Retinal pigment epithelial cell (primary cell): ENCODE measurements at regions not wholly inside any gene's neighbourhood (a gene's known extent, or its start where the extent isn't known, plus 50 kb on each side); places are given as distances from the start of the nearest gene placed in this dataset.

Source experiments
- DNase-seq: peaks from one replicate; pipeline ENCODE4 v3.0.0-alpha.2; 2010; ENCODE audit warnings: low read depth
- H3K4me3 ChIP-seq: 2 replicates; pipeline ENCODE4 v1.5.1; 2011; ENCODE audit warnings: mild to moderate bottlenecking, low read length, control low read depth, moderate library complexity
- TF ChIP-seq, protein P1 (sequence below): conservative IDR thresholded peaks from 2 replicates; pipeline ENCODE4 v1.5.1; 2011; ENCODE audit warnings: low read depth, low read length, control low read depth, inconsistent platforms

- TF ChIP-seq, protein P1, sequence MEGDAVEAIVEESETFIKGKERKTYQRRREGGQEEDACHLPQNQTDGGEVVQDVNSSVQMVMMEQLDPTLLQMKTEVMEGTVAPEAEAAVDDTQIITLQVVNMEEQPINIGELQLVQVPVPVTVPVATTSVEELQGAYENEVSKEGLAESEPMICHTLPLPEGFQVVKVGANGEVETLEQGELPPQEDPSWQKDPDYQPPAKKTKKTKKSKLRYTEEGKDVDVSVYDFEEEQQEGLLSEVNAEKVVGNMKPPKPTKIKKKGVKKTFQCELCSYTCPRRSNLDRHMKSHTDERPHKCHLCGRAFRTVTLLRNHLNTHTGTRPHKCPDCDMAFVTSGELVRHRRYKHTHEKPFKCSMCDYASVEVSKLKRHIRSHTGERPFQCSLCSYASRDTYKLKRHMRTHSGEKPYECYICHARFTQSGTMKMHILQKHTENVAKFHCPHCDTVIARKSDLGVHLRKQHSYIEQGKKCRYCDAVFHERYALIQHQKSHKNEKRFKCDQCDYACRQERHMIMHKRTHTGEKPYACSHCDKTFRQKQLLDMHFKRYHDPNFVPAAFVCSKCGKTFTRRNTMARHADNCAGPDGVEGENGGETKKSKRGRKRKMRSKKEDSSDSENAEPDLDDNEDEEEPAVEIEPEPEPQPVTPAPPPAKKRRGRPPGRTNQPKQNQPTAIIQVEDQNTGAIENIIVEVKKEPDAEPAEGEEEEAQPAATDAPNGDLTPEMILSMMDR: no peak
- no peak overlapping the region for H3K4me3 ChIP-seq
Observed at GRCh38 chr6:9095137-9095536, 659.8 kb upstream of the SLC35B3 start.

DNA sequence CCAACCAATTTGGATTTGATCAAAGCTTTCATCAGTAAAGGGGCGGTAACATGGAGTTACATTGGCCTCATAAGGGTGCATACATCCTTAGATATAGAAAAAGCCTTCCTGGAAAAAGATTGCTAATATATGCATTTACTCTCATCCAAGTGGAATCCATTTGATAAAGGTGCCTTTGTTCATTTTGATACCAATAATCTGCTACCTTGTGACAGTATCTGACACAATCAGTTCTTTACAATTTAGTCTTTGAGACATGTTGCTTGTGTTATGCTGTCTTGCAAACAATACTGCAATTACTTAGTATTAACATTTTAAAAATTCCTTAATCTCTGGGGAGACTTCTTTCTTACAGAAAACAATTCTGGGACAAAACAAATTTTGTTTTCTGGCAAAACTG is 654.4 kb upstream of the SLC35B3 start:
- no peak for DNase-seq
- TF ChIP-seq, protein P1: no peak
- H3K4me3 ChIP-seq: no peak overlapping the region

More at GRCh38 chr6:9095137-9095536, 659.8 kb upstream of the SLC35B3 start:
- DNase-seq: no peak

DNA sequence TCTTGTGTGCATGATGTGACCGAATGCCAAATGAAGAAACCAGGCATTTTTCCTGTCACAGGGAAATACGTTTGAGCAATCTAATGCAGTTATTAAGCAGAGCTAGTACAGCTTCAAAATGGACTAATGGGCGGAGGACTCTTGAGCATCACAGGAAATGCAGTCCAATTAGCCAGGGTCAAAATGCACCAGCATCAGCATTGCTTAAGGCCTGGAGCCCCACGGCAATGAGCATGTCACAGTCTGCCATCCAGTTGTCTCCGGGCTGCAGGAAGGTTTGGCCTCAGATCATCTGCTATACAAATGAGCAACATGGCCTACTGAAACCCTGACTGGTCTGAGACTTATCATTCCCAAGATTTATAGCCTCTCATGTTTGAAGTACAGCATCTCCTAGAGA is 652.1 kb upstream of the SLC35B3 start:
- DNase-seq: no peak
- no peak overlapping the region for H3K4me3 ChIP-seq
- TF ChIP-seq, protein P1: no peak

DNA sequence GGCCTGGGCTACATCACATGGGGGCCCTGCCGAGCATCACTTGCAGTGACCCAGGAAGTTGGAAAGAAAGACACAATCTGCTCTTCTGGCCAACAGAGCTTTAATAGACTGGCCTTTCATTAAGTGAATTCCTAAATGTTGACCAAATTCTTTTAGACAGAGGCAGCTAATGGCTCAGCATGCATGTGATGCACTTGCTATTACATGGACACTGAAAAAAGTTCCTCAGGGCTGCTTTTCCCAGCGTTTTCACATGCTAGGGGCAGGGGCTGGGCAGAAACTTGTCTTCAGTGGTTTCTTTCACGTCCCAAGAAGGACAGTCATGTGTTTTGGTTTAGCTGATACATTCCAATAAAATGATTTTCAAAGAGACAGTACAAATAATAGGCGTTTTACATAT is 651.0 kb upstream of the SLC35B3 start:
- DNase-seq: peak; percentile 11
- TF ChIP-seq, protein P1: no peak
- H3K4me3 ChIP-seq: no peak overlapping the region

- TF ChIP-seq, protein P1: no peak
- no peak overlapping the region for H3K4me3 ChIP-seq
- DNase-seq: no peak
Observed at GRCh38 chr6:9085709-9086070, 650.3 kb upstream of the SLC35B3 start.

GRCh38 chr6:9085054-9085708 is 649.8 kb upstream of the SLC35B3 start:
- no peak overlapping the region for H3K4me3 ChIP-seq
- TF ChIP-seq, protein P1: no peak
- DNase-seq: no peak

DNA sequence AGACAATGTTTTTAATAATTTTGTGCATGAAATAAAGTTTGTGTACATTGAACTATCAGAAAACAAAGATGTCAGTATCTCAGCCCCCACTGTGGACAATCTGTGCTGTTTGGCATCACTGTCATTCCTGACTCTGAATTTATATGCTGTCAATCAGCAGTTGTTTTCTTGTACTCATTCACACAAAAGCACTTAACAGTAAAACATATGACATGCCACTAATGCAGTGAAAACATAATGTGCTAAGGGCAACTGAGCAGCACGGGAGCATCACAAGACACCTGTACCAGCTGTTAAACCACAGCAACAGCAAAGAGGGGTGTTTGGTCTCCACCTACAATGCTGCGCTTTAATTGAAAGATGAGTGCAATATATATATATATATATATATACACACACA is 647.8 kb upstream of the SLC35B3 start:
- H3K4me3 ChIP-seq: no peak overlapping the region

More for the DNA sequence above, 647.8 kb upstream of the SLC35B3 start:
- no peak for DNase-seq
- TF ChIP-seq, protein P1: no peak
